ENCODE measurements at regions not wholly inside any gene's neighbourhood (a gene's known extent, or its start where the extent isn't known, plus 50 kb on each side); places are given as distances from the start of the nearest gene placed in this dataset.

DNA sequence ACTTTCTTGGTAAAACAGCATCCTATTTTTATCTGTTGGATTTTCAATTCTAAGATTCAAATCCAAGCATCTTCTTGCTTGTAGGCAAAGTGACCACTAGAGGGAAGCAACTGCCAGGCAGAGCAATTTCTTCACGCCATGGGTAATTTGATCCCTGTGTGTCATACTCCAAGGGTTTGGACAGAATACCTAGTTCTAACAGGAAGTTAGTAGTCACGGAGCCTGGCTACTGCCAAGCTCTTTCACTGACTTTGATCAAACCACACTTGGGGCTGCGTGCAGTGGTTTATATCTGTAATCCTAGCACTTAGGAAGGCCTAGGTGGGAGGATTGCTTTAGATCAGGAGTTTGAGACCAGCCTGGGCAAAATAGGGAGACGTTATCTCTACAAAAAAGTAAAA, 473.6 kb upstream of the TNC start:
- H3K4me1 Mint-ChIP-seq, result no peaks in the 10 kb centered on the region
- peaks cover 0 to 4% of the 10 kb centered on the region in 2 donors for H3K36me3 Mint-ChIP-seq
- peaks cover 0 to 16% (median 0%) of the 10 kb centered on the region in 7 donors for H3K9me3 Mint-ChIP-seq
- H3K4me3 Mint-ChIP-seq, result peak overlapping the region in 1 of 8 donors; percentile 42
- no peak for DNase-seq
- H3K27me3 Mint-ChIP-seq, result peaks cover 9 to 36% (median 20%) of the 10 kb centered on the region in 3 donors
- ATAC-seq (ENCODE audit: low read depth in 2 of 2), result no peak
- no peak overlapping the region for H3K27ac Mint-ChIP-seq

GRCh38 chr9:115593587-115594091, 475.7 kb upstream of the TNC start:
- H3K27ac Mint-ChIP-seq, result peak overlapping the region in 1 of 6 donors; percentile 51
- H3K27me3 Mint-ChIP-seq, result peaks cover 9 to 40% (median 22%) of the 10 kb centered on the region in 3 donors
- H3K4me1 Mint-ChIP-seq, result no peaks in the 10 kb centered on the region
- ATAC-seq (ENCODE audit: low read depth in 2 of 2) (no peak), DNase-seq (no peak)
- H3K9me3 Mint-ChIP-seq, result peaks cover 0 to 16% (median 0%) of the 10 kb centered on the region in 7 donors
- H3K36me3 Mint-ChIP-seq, result peaks cover 0 to 4% of the 10 kb centered on the region in 2 donors
- no peak overlapping the region for H3K4me3 Mint-ChIP-seq

- peaks cover 0 to 9% (median 0%) of the 10 kb centered on the region in 7 donors for H3K9me3 Mint-ChIP-seq
- peaks cover 9 to 40% (median 22%) of the 10 kb centered on the region in 3 donors for H3K27me3 Mint-ChIP-seq
- ATAC-seq (ENCODE audit: low read depth in 2 of 2) (no peak), DNase-seq (no peak)
- H3K36me3 Mint-ChIP-seq, result peaks cover 0 to 4% of the 10 kb centered on the region in 2 donors
- H3K4me3 Mint-ChIP-seq, result no peak overlapping the region
- H3K4me1 Mint-ChIP-seq, result no peaks in the 10 kb centered on the region
- no peak overlapping the region for H3K27ac Mint-ChIP-seq
Measured at GRCh38 chr9:115594557-115594956, 476.6 kb upstream of the TNC start.

DNA sequence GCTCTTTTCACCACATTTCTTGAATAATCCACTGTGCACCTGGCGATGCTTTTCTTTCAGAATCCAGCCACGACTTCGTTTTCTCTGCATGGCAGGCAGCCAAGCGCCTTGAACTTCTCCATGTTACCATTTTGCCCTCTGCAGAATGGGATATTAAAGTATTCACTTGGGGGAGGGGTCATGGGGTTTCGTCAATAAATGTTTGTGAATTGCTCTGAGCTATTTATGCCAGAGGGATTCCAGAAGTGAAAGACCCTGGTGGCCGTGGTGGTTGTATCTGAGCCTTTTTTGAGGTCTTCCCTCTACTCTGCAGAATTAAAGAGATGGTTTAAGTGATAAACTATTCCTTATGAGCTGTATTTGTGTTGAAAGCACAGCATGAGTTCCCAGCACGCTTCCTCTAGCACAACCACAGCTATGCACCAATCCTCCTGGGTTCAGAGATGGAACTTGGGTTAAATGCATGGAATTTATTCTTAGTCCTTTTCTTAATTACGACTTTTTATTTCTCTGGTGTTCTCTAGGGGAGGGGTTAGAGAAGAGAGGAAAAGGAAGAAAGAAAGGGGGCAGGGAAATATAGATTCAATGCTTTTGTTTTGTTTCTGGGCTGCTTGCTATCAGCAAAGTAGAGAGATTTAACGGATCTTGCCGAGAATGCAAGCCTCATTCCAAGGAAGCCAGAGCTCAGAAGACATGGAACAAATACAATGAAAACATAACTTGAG, 478.2 kb upstream of the TNC start:
- ATAC-seq (ENCODE audit: low read depth in 2 of 2), result no peak
- Mint-ChIP-seq H3K4me3 (no peak overlapping the region), H3K27me3 (peaks cover 9 to 35% (median 22%) of the 10 kb centered on the region in 3 donors), H3K27ac (no peak overlapping the region), H3K9me3 (no peaks in the 10 kb centered on the region), H3K4me1 (no peaks in the 10 kb centered on the region), H3K36me3 (no peaks in the 10 kb centered on the region)
- no peak for DNase-seq

GRCh38 chr9:115596746-115597080, 478.8 kb upstream of the TNC start:
- Mint-ChIP-seq H3K4me1 (no peaks in the 10 kb centered on the region), H3K4me3 (no peak overlapping the region), H3K27ac (no peak overlapping the region), H3K9me3 (no peaks in the 10 kb centered on the region), H3K27me3 (peaks cover 9 to 35% (median 22%) of the 10 kb centered on the region in 3 donors), H3K36me3 (no peaks in the 10 kb centered on the region)
- DNase-seq (no peak), ATAC-seq (ENCODE audit: low read depth in 2 of 2) (no peak)

DNA sequence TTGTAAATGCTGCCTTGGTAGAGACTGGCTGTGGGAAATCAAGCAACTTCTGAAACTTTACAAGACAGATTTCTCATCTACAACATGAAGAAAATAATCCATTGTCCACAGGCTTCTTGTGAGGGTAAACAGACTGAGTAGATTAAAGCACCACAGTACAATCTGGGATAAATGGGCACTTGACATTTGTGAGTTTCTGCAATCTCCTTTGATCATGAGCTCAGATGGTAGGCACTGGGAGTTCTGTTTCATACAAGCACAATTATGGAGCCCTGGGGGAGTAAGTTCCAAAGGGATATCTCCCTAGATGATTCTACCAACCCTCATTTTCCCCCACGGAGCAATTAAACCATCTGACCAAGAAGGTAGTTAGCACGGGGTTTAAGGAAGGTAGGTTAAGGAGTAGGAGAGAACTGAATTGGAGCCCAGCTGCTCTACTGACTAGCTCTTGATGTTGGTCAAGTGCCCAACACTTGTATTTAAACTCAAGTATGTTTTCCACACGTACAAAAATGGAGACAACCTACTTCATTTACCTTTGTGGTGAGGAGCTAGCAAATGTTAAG, 479.5 kb upstream of the TNC start:
- H3K36me3 Mint-ChIP-seq, result no peaks in the 10 kb centered on the region
- peaks cover 9 to 31% (median 22%) of the 10 kb centered on the region in 3 donors for H3K27me3 Mint-ChIP-seq
- no peaks in the 10 kb centered on the region for H3K4me1 Mint-ChIP-seq
- no peak overlapping the region for H3K27ac Mint-ChIP-seq
- no peak overlapping the region for H3K4me3 Mint-ChIP-seq
- ATAC-seq (ENCODE audit: low read depth in 2 of 2) (no peak), DNase-seq (no peak)
- H3K9me3 Mint-ChIP-seq, result no peaks in the 10 kb centered on the region

- Mint-ChIP-seq H3K36me3 (no peaks in the 10 kb centered on the region), H3K4me1 (no peaks in the 10 kb centered on the region), H3K9me3 (no peaks in the 10 kb centered on the region), H3K27ac (no peak overlapping the region), H3K27me3 (peaks cover 9 to 23% (median 22%) of the 10 kb centered on the region in 3 donors), H3K4me3 (no peak overlapping the region)
- DNase-seq, result no peak
- no peak for ATAC-seq (ENCODE audit: low read depth in 2 of 2)
Measured at GRCh38 chr9:115598751-115599150, 480.8 kb upstream of the TNC start.

- no peaks in the 10 kb centered on the region for H3K4me1 Mint-ChIP-seq
- ATAC-seq (ENCODE audit: low read depth in 2 of 2) (no peak), DNase-seq (no peak)
- no peaks in the 10 kb centered on the region for H3K9me3 Mint-ChIP-seq
- peaks cover 9 to 17% (median 17%) of the 10 kb centered on the region in 3 donors for H3K27me3 Mint-ChIP-seq
- H3K4me3 Mint-ChIP-seq, result no peak overlapping the region
- no peak overlapping the region for H3K27ac Mint-ChIP-seq
- no peaks in the 10 kb centered on the region for H3K36me3 Mint-ChIP-seq
Measured at GRCh38 chr9:115599898-115600297, 481.9 kb upstream of the TNC start.

DNA sequence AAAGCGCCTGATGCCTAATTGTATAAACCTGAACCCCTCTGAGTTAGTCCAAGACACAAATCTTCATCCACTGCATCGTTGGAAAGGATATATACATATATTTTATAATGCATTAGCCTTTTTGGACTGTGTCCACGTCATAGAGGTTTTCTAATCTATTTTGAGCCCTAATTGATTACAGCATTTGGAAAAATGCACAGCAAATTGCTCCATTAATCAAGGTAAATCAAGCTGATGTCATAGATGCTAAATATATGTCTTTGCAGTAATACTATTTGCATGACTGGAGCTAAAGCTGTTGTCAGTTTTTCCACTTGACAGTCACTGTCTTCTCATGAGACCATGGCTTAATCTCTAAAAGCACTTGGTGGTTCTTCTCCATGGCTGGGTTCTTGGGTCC, 483.5 kb upstream of the TNC start:
- H3K36me3 Mint-ChIP-seq, result no peaks in the 10 kb centered on the region
- no peaks in the 10 kb centered on the region for H3K9me3 Mint-ChIP-seq
- H3K27ac Mint-ChIP-seq, result no peak overlapping the region
- no peak overlapping the region for H3K4me3 Mint-ChIP-seq
- H3K27me3 Mint-ChIP-seq, result peaks cover 0 to 5% (median 3%) of the 10 kb centered on the region in 3 donors
- no peaks in the 10 kb centered on the region for H3K4me1 Mint-ChIP-seq
- no peak for DNase-seq
- ATAC-seq (ENCODE audit: low read depth in 2 of 2), result no peak

DNA sequence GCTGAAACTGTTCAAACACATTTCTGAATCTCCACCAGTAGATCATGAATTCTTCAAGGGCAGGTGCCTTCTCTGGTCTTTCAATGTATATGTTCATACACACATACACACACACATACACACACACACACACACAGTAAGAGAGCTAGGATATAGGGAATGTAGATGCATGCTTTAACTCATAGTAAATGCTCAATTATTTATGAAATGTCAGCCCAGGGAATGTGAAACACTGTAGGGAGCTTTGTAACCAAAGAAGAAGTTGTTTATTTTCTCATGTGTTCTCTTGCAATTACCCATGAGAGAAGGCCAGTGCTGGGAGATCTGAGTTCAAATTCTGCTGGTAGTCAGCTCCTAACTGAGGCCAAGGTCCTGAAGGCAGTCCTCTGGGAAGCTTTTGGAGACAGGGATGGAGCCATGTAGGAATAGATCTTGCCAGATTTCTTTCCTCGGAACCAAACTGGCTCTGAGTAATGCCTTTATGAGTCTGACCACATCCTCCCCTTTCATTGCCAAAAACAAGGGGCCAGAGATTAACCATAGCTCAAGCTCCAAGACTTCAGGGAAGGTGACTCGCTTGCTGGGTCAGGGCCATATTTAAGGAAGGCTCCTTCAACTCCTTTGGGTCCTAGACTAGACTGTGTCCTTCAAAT, 487.0 kb upstream of the TNC start:
- no peak for ATAC-seq (ENCODE audit: low read depth in 2 of 2)
- no peaks in the 10 kb centered on the region for H3K27me3 Mint-ChIP-seq
- no peaks in the 10 kb centered on the region for H3K4me1 Mint-ChIP-seq
- H3K36me3 Mint-ChIP-seq, result no peaks in the 10 kb centered on the region
- H3K27ac Mint-ChIP-seq, result no peak overlapping the region
- no peak overlapping the region for H3K4me3 Mint-ChIP-seq
- peaks cover 0 to 9% (median 0%) of the 10 kb centered on the region in 7 donors for H3K9me3 Mint-ChIP-seq
- DNase-seq, result no peak

- no peak overlapping the region for H3K4me3 Mint-ChIP-seq
- DNase-seq (no peak), ATAC-seq (ENCODE audit: low read depth in 2 of 2) (no peak)
- no peak overlapping the region for H3K27ac Mint-ChIP-seq
- H3K9me3 Mint-ChIP-seq, result peaks cover 0 to 9% (median 0%) of the 10 kb centered on the region in 7 donors
- H3K36me3 Mint-ChIP-seq, result no peaks in the 10 kb centered on the region
- H3K4me1 Mint-ChIP-seq, result no peaks in the 10 kb centered on the region
- H3K27me3 Mint-ChIP-seq, result no peaks in the 10 kb centered on the region
Measured at GRCh38 chr9:115606838-115607237, 488.9 kb upstream of the TNC start.

GRCh38 chr9:115614326-115614999, 496.5 kb upstream of the TNC start:
- Mint-ChIP-seq H3K4me1 (no peaks in the 10 kb centered on the region), H3K9me3 (peaks cover 0 to 13% (median 0%) of the 10 kb centered on the region in 7 donors), H3K36me3 (no peaks in the 10 kb centered on the region), H3K4me3 (no peak overlapping the region), H3K27ac (no peak overlapping the region), H3K27me3 (no peaks in the 10 kb centered on the region)
- no peak for ATAC-seq (ENCODE audit: low read depth in 2 of 2)
- no peak for DNase-seq

DNA sequence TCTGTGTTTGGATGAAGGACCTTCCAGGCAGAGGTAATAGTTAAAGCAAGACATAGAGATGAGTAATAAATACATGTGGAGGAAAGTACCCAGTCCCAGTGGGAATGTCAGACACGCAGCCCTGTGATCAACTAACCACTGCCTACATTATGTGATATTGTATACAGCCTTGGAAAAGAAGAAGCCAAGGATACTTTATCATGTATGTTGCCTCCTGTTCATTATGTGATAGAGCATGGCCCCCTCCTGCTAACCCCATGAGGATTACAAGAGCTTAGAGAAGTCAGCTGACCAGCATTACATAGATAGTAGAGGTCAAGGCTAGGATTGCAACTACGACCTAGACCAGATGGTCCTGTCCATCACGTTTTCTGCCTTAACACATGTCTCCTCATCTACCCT, 497.0 kb upstream of the TNC start:
- Mint-ChIP-seq H3K27me3 (no peaks in the 10 kb centered on the region), H3K27ac (no peak overlapping the region), H3K9me3 (peaks cover 0 to 9% (median 0%) of the 10 kb centered on the region in 7 donors), H3K4me3 (no peak overlapping the region), H3K4me1 (no peaks in the 10 kb centered on the region), H3K36me3 (no peaks in the 10 kb centered on the region)
- no peak for DNase-seq
- no peak for ATAC-seq (ENCODE audit: low read depth in 2 of 2)

All from naive B cell (primary cell).